ENCODE measurements at regions not wholly inside any gene's neighbourhood (a gene's known extent, or its start where the extent isn't known, plus 50 kb on each side); places are given as distances from the start of the nearest gene placed in this dataset.

- Mint-ChIP-seq H3K4me1 (no peaks in the 10 kb centered on the region), H3K27ac (no peak overlapping the region), H3K9me3 (0 out of 3 replicates have a peak, but pooled peaks cover 3% of the 10 kb centered on the region), H3K36me3 (ENCODE audit: low read depth) (no peaks in the 10 kb centered on the region), H3K4me3 (no peak overlapping the region), H3K27me3 (ENCODE audit: insufficient read depth, low read depth, poor library complexity) (peaks cover 1% of the 10 kb centered on the region)
- no peaks in the 10 kb centered on the region for H3K36me3 ChIP-seq (ENCODE audit: insufficient read depth)
- H3K9me2 ChIP-seq (ENCODE audit: insufficient read depth): peaks cover 3% of the 10 kb centered on the region; the same call in 1 of the 2 replicates
- H3K27ac ChIP-seq (ENCODE audit: low read depth): no peak overlapping the region
- no peak overlapping the region for H3K4me2 ChIP-seq
- no peaks in the 10 kb centered on the region for H3K27me3 ChIP-seq (ENCODE audit: insufficient read depth)
- no peaks in the 10 kb centered on the region for H3K4me1 ChIP-seq (ENCODE audit: insufficient read depth)
- no peak overlapping the region for H3K4me3 ChIP-seq
- TF ChIP-seq NANOG (IDR thresholded peaks at IDR 0.05; ENCODE audit: borderline replicate concordance) (no peak), CREB1 (CRISPR knock-in tag; IDR thresholded peaks at IDR 0.05; ENCODE audit: low read depth) (no peak)
- no peak overlapping the region for H2AFZ ChIP-seq
- H3F3A ChIP-seq (replicated peaks; ENCODE audit: low read depth): no peaks in the 10 kb centered on the region
- H4K20me1 ChIP-seq (replicated peaks; ENCODE audit: insufficient read depth): no peaks in the 10 kb centered on the region
- no peak for DNase-seq (ENCODE audit: low spot score)
- ATAC-seq: no peak
- H3K79me2 ChIP-seq (replicated peaks; ENCODE audit: insufficient read depth): no peaks in the 10 kb centered on the region
Measured at GRCh38 chr13:103556681-103557080, 490.5 kb upstream of the SLC10A2 start.

- no peaks in the 10 kb centered on the region for H3K79me2 ChIP-seq (replicated peaks; ENCODE audit: insufficient read depth)
- Mint-ChIP-seq H3K27me3 (ENCODE audit: insufficient read depth, low read depth, poor library complexity) (no peaks in the 10 kb centered on the region), H3K9me3 (peaks cover 34% of the 10 kb centered on the region), H3K36me3 (ENCODE audit: low read depth) (peaks cover 17% of the 10 kb centered on the region; the same call in 2 of the 3 replicates), H3K4me1 (no peaks in the 10 kb centered on the region), H3K27ac (no peak overlapping the region), H3K4me3 (no peak overlapping the region)
- no peak overlapping the region for H3K4me3 ChIP-seq
- no peaks in the 10 kb centered on the region for H3F3A ChIP-seq (replicated peaks; ENCODE audit: low read depth)
- H3K4me1 ChIP-seq (ENCODE audit: insufficient read depth): no peaks in the 10 kb centered on the region
- TF ChIP-seq ZNF331 (CRISPR knock-in tag; IDR thresholded peaks at IDR 0.05; ENCODE audit: low read depth): no peak
- no peak for TF ChIP-seq EZH2phosphoT487 (IDR thresholded peaks at IDR 0.05; ENCODE audit: unreplicated experiment)
- TF ChIP-seq, protein P1, sequence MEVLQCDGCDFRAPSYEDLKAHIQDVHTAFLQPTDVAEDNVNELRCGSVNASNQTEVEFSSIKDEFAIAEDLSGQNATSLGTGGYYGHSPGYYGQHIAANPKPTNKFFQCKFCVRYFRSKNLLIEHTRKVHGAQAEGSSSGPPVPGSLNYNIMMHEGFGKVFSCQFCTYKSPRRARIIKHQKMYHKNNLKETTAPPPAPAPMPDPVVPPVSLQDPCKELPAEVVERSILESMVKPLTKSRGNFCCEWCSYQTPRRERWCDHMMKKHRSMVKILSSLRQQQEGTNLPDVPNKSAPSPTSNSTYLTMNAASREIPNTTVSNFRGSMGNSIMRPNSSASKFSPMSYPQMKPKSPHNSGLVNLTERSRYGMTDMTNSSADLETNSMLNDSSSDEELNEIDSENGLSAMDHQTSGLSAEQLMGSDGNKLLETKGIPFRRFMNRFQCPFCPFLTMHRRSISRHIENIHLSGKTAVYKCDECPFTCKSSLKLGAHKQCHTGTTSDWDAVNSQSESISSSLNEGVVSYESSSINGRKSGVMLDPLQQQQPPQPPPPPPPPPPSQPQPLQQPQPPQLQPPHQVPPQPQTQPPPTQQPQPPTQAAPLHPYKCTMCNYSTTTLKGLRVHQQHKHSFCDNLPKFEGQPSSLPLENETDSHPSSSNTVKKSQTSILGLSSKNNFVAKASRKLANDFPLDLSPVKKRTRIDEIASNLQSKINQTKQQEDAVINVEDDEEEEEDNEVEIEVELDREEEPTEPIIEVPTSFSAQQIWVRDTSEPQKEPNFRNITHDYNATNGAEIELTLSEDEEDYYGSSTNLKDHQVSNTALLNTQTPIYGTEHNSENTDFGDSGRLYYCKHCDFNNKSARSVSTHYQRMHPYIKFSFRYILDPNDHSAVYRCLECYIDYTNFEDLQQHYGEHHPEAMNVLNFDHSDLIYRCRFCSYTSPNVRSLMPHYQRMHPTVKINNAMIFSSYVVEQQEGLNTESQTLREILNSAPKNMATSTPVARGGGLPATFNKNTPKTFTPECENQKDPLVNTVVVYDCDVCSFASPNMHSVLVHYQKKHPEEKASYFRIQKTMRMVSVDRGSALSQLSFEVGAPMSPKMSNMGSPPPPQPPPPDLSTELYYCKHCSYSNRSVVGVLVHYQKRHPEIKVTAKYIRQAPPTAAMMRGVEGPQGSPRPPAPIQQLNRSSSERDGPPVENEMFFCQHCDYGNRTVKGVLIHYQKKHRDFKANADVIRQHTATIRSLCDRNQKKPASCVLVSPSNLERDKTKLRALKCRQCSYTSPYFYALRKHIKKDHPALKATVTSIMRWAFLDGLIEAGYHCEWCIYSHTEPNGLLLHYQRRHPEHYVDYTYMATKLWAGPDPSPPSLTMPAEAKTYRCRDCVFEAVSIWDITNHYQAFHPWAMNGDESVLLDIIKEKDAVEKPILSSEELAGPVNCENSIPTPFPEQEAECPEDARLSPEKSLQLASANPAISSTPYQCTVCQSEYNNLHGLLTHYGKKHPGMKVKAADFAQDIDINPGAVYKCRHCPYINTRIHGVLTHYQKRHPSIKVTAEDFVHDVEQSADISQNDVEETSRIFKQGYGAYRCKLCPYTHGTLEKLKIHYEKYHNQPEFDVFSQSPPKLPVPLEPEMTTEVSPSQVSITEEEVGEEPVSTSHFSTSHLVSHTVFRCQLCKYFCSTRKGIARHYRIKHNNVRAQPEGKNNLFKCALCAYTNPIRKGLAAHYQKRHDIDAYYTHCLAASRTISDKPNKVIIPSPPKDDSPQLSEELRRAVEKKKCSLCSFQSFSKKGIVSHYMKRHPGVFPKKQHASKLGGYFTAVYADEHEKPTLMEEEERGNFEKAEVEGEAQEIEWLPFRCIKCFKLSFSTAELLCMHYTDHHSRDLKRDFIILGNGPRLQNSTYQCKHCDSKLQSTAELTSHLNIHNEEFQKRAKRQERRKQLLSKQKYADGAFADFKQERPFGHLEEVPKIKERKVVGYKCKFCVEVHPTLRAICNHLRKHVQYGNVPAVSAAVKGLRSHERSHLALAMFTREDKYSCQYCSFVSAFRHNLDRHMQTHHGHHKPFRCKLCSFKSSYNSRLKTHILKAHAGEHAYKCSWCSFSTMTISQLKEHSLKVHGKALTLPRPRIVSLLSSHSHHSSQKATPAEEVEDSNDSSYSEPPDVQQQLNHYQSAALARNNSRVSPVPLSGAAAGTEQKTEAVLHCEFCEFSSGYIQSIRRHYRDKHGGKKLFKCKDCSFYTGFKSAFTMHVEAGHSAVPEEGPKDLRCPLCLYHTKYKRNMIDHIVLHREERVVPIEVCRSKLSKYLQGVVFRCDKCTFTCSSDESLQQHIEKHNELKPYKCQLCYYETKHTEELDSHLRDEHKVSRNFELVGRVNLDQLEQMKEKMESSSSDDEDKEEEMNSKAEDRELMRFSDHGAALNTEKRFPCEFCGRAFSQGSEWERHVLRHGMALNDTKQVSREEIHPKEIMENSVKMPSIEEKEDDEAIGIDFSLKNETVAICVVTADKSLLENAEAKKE (CRISPR knock-in tag; IDR thresholded peaks at IDR 0.05): no peak
- no peak for TF ChIP-seq NANOG (IDR thresholded peaks at IDR 0.05; ENCODE audit: borderline replicate concordance)
- no peak for TF ChIP-seq STAT1 (IDR thresholded peaks at IDR 0.05; ENCODE audit: unreplicated experiment)
- TF ChIP-seq POLR2AphosphoS5 (IDR thresholded peaks at IDR 0.05; ENCODE audit: low read depth): no peak
- TF ChIP-seq CREB1 (CRISPR knock-in tag; IDR thresholded peaks at IDR 0.05; ENCODE audit: low read depth): no peak
- TF ChIP-seq EZH2 (IDR thresholded peaks at IDR 0.05; ENCODE audit: low read depth, unreplicated experiment): no peak
- TF ChIP-seq, protein P2, sequence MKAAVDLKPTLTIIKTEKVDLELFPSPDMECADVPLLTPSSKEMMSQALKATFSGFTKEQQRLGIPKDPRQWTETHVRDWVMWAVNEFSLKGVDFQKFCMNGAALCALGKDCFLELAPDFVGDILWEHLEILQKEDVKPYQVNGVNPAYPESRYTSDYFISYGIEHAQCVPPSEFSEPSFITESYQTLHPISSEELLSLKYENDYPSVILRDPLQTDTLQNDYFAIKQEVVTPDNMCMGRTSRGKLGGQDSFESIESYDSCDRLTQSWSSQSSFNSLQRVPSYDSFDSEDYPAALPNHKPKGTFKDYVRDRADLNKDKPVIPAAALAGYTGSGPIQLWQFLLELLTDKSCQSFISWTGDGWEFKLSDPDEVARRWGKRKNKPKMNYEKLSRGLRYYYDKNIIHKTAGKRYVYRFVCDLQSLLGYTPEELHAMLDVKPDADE (IDR thresholded peaks at IDR 0.05): no peak
- TF ChIP-seq, protein P3, sequence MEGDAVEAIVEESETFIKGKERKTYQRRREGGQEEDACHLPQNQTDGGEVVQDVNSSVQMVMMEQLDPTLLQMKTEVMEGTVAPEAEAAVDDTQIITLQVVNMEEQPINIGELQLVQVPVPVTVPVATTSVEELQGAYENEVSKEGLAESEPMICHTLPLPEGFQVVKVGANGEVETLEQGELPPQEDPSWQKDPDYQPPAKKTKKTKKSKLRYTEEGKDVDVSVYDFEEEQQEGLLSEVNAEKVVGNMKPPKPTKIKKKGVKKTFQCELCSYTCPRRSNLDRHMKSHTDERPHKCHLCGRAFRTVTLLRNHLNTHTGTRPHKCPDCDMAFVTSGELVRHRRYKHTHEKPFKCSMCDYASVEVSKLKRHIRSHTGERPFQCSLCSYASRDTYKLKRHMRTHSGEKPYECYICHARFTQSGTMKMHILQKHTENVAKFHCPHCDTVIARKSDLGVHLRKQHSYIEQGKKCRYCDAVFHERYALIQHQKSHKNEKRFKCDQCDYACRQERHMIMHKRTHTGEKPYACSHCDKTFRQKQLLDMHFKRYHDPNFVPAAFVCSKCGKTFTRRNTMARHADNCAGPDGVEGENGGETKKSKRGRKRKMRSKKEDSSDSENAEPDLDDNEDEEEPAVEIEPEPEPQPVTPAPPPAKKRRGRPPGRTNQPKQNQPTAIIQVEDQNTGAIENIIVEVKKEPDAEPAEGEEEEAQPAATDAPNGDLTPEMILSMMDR (conservative IDR thresholded peaks at IDR 0.05; ENCODE audit: low read depth in 2 of 2): no peak
- no peak for TF ChIP-seq ZNF114 (CRISPR knock-in tag; IDR thresholded peaks at IDR 0.05)
- TF ChIP-seq JUNB (IDR thresholded peaks at IDR 0.05; ENCODE audit: unreplicated experiment): no peak
- 0 out of 2 replicates have a peak, but pooled peaks cover 4% of the 10 kb centered on the region for H3K9me2 ChIP-seq (ENCODE audit: insufficient read depth)
- H4K20me1 ChIP-seq (replicated peaks; ENCODE audit: insufficient read depth): no peaks in the 10 kb centered on the region
- H3K27me3 ChIP-seq (ENCODE audit: insufficient read depth): no peaks in the 10 kb centered on the region
- no peak for DNase-seq (ENCODE audit: low spot score)
- no peak for ATAC-seq
- 0 out of 2 replicates have a peak, but pooled peaks cover 3% of the 10 kb centered on the region for H3K36me3 ChIP-seq (ENCODE audit: insufficient read depth)
- H3K27ac ChIP-seq (ENCODE audit: low read depth): no peak overlapping the region
- H3K4me2 ChIP-seq: no peak overlapping the region
- H2AFZ ChIP-seq: no peak overlapping the region
Measured at GRCh38 chr13:103547914-103548313, 481.7 kb upstream of the SLC10A2 start.

Data from GM23338 (cell line).